Stomach (tissue), 4 donors: ENCODE measurements at regions not wholly inside any gene's neighbourhood (a gene's known extent, or its start where the extent isn't known, plus 50 kb on each side); places are given as distances from the start of the nearest gene placed in this dataset.

ENCODE experiments used
- EP300 ChIP-seq: sonication (generic); formaldehyde crosslinking; IDR thresholded peaks from one replicate; pipeline ENCODE4 v1.6.1; 2017; ENCODE audit warnings: antibody characterized with exemption
- POLR2A ChIP-seq, 4 donors: fragments of 450-650 bp; IDR thresholded peaks; one replicate each; pipeline ENCODE4 v1.6.1; 2016; ENCODE audit warnings: antibody characterized with exemption in 4 of 4, control low read depth in 2 of 4, mild to moderate bottlenecking in 1 of 4, moderate library complexity in 1 of 4
- POLR2AphosphoS5 ChIP-seq, 3 donors: sonication (generic); formaldehyde crosslinking; IDR thresholded peaks; one replicate each; pipeline ENCODE4 v1.6.1; 2016; ENCODE audit warnings: antibody characterized with exemption in 3 of 3
- TF ChIP-seq, protein P1 (sequence below), 7 experiments: fragments of 450-650 bp in 4 of 7; fragments of 200-600 bp in 3 of 7; sonication (generic) in 3 of 7; IDR thresholded peaks; one replicate each; pipeline ENCODE4 v1.5.1; 2016 to 2019; ENCODE audit warnings: antibody characterized with exemption in 7 of 7, control low read depth in 2 of 7, mild to moderate bottlenecking in 1 of 7

DNA sequence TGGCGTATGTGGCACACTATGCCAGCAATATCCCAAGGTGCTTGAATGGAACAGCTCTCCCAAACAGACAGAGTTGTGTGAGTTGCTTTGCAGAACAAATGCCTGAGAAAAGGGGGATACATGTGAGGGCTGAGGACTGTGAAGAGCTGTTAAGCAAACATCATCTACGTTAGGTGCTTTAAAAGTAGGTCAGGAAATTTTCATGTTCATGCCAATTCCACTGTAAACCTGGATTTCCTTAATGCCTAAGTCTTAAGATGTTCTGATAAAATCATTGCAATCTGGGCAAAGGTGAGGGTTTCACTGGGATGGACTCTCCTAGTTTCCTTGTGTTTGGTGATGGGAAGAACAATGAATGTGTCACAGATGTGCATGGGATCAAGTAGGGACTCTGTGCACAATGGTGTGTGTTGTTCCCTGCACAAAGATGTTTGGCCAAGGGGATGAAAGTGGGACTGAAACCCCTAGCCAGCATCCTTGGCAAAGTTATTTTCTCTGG lies 227.9 kb downstream of the KTN1 start:
- TF ChIP-seq, protein P1, sequence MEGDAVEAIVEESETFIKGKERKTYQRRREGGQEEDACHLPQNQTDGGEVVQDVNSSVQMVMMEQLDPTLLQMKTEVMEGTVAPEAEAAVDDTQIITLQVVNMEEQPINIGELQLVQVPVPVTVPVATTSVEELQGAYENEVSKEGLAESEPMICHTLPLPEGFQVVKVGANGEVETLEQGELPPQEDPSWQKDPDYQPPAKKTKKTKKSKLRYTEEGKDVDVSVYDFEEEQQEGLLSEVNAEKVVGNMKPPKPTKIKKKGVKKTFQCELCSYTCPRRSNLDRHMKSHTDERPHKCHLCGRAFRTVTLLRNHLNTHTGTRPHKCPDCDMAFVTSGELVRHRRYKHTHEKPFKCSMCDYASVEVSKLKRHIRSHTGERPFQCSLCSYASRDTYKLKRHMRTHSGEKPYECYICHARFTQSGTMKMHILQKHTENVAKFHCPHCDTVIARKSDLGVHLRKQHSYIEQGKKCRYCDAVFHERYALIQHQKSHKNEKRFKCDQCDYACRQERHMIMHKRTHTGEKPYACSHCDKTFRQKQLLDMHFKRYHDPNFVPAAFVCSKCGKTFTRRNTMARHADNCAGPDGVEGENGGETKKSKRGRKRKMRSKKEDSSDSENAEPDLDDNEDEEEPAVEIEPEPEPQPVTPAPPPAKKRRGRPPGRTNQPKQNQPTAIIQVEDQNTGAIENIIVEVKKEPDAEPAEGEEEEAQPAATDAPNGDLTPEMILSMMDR (IDR thresholded peaks at IDR 0.05), result no peak
- no peak for TF ChIP-seq POLR2A (IDR thresholded peaks at IDR 0.05)
- no peak for TF ChIP-seq EP300
- no peak for TF ChIP-seq POLR2AphosphoS5 (IDR thresholded peaks at IDR 0.05)
